Breast epithelium (tissue), 3 donors: ENCODE measurements at regions not wholly inside any gene's neighbourhood (a gene's known extent, or its start where the extent isn't known, plus 50 kb on each side); places are given as distances from the start of the nearest gene placed in this dataset.

Source experiments
- POLR2A ChIP-seq: fragments of 450-650 bp; IDR thresholded peaks from one replicate; pipeline ENCODE4 v1.6.1; 2016; ENCODE audit warnings: antibody characterized with exemption, mild to moderate bottlenecking, moderate library complexity
- TF ChIP-seq, protein P1 (sequence below), 3 donors: fragments of 450-650 bp; IDR thresholded peaks; one replicate each; pipeline ENCODE4 v1.5.1; 2016 to 2017; ENCODE audit warnings: antibody characterized with exemption in 3 of 3, mild to moderate bottlenecking in 3 of 3, moderate library complexity in 3 of 3

DNA sequence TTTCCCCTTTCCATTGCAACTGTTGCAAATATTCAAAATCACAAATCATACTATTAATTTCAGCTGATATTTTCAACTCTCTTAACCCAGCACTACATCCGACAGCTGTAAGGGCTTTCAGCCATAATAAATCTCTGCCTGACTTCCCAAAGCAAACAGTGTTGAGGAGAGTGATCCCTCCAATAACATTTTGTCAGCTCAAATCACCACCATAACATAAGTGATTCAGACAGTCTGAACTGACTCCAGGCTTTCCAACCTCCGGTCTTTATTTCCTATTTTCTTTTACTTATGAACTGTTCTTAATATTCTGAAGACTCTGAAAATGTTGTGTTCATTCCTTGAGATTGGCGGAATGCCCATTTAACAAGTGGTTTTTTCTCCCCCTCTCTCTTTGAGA, 1085.9 kb downstream of the GATA3 start:
- TF ChIP-seq, protein P1, sequence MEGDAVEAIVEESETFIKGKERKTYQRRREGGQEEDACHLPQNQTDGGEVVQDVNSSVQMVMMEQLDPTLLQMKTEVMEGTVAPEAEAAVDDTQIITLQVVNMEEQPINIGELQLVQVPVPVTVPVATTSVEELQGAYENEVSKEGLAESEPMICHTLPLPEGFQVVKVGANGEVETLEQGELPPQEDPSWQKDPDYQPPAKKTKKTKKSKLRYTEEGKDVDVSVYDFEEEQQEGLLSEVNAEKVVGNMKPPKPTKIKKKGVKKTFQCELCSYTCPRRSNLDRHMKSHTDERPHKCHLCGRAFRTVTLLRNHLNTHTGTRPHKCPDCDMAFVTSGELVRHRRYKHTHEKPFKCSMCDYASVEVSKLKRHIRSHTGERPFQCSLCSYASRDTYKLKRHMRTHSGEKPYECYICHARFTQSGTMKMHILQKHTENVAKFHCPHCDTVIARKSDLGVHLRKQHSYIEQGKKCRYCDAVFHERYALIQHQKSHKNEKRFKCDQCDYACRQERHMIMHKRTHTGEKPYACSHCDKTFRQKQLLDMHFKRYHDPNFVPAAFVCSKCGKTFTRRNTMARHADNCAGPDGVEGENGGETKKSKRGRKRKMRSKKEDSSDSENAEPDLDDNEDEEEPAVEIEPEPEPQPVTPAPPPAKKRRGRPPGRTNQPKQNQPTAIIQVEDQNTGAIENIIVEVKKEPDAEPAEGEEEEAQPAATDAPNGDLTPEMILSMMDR (IDR thresholded peaks at IDR 0.05), result no peak
- no peak for TF ChIP-seq POLR2A
